ENCODE measurements at regions not wholly inside any gene's neighbourhood (a gene's known extent, or its start where the extent isn't known, plus 50 kb on each side); places are given as distances from the start of the nearest gene placed in this dataset.

DNA sequence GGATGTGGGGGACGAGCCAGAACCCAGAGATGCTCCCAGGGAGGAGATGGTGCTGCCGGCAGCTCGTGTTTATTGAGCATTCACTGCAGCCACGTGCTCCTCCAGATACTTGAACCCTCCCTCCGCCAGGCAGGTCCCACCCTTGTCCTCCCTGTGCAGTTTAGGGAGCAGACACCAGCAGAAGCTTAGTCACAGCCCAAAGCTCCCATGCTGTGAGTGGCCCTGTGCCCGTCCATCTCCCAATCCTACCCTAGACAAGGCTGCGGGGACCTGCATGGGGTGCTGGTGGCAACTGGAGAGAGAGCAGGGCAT is 176.5 kb upstream of the COPS8 start:
- TF ChIP-seq, protein P1, sequence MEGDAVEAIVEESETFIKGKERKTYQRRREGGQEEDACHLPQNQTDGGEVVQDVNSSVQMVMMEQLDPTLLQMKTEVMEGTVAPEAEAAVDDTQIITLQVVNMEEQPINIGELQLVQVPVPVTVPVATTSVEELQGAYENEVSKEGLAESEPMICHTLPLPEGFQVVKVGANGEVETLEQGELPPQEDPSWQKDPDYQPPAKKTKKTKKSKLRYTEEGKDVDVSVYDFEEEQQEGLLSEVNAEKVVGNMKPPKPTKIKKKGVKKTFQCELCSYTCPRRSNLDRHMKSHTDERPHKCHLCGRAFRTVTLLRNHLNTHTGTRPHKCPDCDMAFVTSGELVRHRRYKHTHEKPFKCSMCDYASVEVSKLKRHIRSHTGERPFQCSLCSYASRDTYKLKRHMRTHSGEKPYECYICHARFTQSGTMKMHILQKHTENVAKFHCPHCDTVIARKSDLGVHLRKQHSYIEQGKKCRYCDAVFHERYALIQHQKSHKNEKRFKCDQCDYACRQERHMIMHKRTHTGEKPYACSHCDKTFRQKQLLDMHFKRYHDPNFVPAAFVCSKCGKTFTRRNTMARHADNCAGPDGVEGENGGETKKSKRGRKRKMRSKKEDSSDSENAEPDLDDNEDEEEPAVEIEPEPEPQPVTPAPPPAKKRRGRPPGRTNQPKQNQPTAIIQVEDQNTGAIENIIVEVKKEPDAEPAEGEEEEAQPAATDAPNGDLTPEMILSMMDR (IDR thresholded peaks at IDR 0.05; ENCODE audit: poor library complexity) = no peak
- TF ChIP-seq EZH2phosphoT487 (IDR thresholded peaks at IDR 0.05; ENCODE audit: low read depth, severe bottlenecking, unreplicated experiment) (no peak), EZH2 (IDR thresholded peaks at IDR 0.05; ENCODE audit: borderline replicate concordance) (no peak)
